Adrenal gland (tissue), 9 donors: ENCODE measurements at regions not wholly inside any gene's neighbourhood (a gene's known extent, or its start where the extent isn't known, plus 50 kb on each side); places are given as distances from the start of the nearest gene placed in this dataset.

Source experiments
- DNase-seq, 7 donors: peaks; one replicate each; pipeline ENCODE4 v3.0.0-alpha.2; 2019 to 2020
- H3K27ac ChIP-seq, 5 donors: fragments of 200-600 bp; sonication (generic) in 4 of 5; 1 replicate in 3 of 5; 2 replicates in 2 of 5; pipeline versions ENCODE4 v1.5.1 to v1.8.0; 2016 to 2020; ENCODE audit warnings: mild to moderate bottlenecking in 1 of 5
- H3K27me3 ChIP-seq: fragments of 200-600 bp; 2 replicates; pipeline ENCODE4 v1.8.0; 2021
- H3K36me3 ChIP-seq, 2 donors: fragments of 200-600 bp; replicated peaks in 1 of 2; 1 replicate in 1 of 2; 2 replicates in 1 of 2; pipeline versions ENCODE4 v1.5.1 to v1.8.0; 2018 to 2022
- H3K4me1 ChIP-seq, 2 donors: fragments of 200-600 bp; replicated peaks in 1 of 2; 1 replicate in 1 of 2; 2 replicates in 1 of 2; pipeline versions ENCODE4 v1.5.1 to v1.8.0; 2018 to 2021
- H3K4me3 ChIP-seq, 4 donors: fragments of 200-600 bp; sonication (generic) in 3 of 4; one replicate each; pipeline ENCODE4 v1.5.1; 2016 to 2018
- H3K9me3 ChIP-seq, 3 donors: fragments of 200-600 bp; sonication (generic) in 1 of 3; replicated peaks in 1 of 3; 1 replicate in 2 of 3; 2 replicates in 1 of 3; pipeline versions ENCODE4 v1.5.1 to v1.8.0; 2016 to 2021
- POLR2A ChIP-seq, 2 donors: fragments of 450-650 bp; IDR thresholded peaks; one replicate each; pipeline ENCODE4 v1.6.1; 2017; ENCODE audit warnings: antibody characterized with exemption in 2 of 2, mild to moderate bottlenecking in 2 of 2, moderate library complexity in 1 of 2
- WGBS, 4 donors: extraction: QIAGEN DNeasy Blood & Tissue Kit in 2 of 4; methylation state at CpG; one replicate each; pipeline versions ENCODE4 v1.1.5 to v1.1.7; 2013 to 2017; 5-methylcytosine and 5-hydroxymethylcytosine counted together
- intact Hi-C, 2 donors: fragments of 100-400 bp; cut with DNase I; formaldehyde crosslinking; loops; one replicate each; pipeline versions ENCODE4 v1.14.1 to v1.15.0; 2022 to 2023
- TF ChIP-seq, protein P1 (sequence below), 6 experiments: fragments of 450-650 bp in 4 of 6; fragments of 200-600 bp in 2 of 6; sonication (generic) in 1 of 6; IDR thresholded peaks; 1 replicate in 5 of 6; 2 replicates in 1 of 6; pipeline versions ENCODE4 v1.5.1 to v1.8.0; 2016 to 2021; ENCODE audit warnings: antibody characterized with exemption in 6 of 6, mild to moderate bottlenecking in 2 of 6, moderate library complexity in 1 of 6
- donor health status: healthy with polysubstance abuse.
- donor health status: Bipolar disorder and iron deficiency.
- donor health status: DM: yes; HTN: yes; CAD: no.
- donor health status: DM: no; HTN: no; CAD: no.
- donor health status: DM: no; HTN: no; CAD: no.

DNA sequence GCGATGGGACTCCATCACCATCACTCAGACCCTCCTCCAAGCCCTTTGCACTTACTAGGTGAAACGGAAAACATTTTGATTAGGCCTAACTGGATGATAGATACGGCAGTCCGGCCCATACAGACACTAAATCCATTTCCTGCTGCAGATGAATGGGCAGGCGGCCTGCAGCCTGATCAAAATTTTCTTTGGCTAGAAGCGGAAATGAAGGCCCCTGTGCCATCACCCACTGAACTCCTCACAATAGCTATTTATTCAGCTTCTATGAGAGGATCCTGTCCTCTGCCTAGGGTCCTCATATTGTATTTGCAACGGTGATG lies 200.5 kb downstream of the OMA1 start:
- Histone ChIP-seq H3K4me1 (no peaks in the 10 kb centered on the region), H3K36me3 (no peaks in the 10 kb centered on the region), H3K27me3 (no peaks in the 10 kb centered on the region), H3K9me3 (no peaks in the 10 kb centered on the region), H3K4me3 (no peak overlapping the region), H3K27ac (no peak overlapping the region)
- no peak for TF ChIP-seq POLR2A (IDR thresholded peaks at IDR 0.05)
- TF ChIP-seq, protein P1, sequence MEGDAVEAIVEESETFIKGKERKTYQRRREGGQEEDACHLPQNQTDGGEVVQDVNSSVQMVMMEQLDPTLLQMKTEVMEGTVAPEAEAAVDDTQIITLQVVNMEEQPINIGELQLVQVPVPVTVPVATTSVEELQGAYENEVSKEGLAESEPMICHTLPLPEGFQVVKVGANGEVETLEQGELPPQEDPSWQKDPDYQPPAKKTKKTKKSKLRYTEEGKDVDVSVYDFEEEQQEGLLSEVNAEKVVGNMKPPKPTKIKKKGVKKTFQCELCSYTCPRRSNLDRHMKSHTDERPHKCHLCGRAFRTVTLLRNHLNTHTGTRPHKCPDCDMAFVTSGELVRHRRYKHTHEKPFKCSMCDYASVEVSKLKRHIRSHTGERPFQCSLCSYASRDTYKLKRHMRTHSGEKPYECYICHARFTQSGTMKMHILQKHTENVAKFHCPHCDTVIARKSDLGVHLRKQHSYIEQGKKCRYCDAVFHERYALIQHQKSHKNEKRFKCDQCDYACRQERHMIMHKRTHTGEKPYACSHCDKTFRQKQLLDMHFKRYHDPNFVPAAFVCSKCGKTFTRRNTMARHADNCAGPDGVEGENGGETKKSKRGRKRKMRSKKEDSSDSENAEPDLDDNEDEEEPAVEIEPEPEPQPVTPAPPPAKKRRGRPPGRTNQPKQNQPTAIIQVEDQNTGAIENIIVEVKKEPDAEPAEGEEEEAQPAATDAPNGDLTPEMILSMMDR (IDR thresholded peaks at IDR 0.05), result no peak
- intact Hi-C loops, result no loop called here
- WGBS, 4 donors, result 67 to 80% (median 74%) methylated on average over 7 of the region's 7 CpGs
- DNase-seq, result no peak

DNA sequence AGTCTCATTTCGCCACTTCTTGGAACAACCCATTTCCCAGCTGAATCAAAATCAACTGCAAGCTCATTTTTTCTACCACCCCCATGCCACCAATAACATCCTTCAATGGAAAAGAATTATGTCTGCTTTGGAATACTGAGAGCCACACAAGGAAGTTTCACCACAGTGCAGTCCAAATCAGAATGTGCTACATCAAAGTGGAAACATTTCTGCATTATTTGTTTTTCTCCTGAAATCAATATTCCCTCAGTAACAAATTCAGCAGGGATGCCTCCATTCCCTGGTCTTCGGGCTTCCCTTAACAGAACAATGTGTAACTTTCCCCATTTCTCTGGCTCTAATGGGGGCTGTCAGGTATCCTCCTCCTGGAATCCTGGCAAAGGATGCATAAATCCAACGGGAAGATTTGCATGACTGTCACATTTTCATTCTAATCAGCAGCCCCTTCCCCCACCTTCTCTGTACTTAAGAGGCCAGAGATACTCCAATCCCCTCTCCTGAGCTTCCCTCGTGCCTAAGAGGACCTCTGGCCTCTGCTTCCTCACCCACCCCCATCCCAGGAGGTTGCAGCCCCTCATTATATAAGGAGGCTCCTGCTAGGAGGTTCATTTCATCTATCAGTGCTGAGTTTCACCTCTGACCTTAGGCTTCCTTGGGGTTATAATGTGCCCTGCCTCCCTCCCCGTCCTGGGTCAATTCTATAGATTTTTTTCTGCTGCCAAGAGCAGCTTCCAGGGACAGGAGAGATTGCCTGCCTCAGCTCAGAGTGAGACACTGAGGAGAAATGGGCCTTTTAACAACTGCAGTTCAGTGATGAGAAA lies 201.1 kb downstream of the OMA1 start:
- no peak for DNase-seq
- no peaks in the 10 kb centered on the region for H3K4me1 ChIP-seq
- 59 to 84% (median 76%) methylated on average over 5 of the region's 5 CpGs for WGBS, 4 donors
- H3K27me3 ChIP-seq, result no peaks in the 10 kb centered on the region
- no peaks in the 10 kb centered on the region for H3K9me3 ChIP-seq
- no peaks in the 10 kb centered on the region for H3K36me3 ChIP-seq
- no peak overlapping the region for H3K27ac ChIP-seq
- TF ChIP-seq, protein P1 (IDR thresholded peaks at IDR 0.05), result no peak
- TF ChIP-seq POLR2A (IDR thresholded peaks at IDR 0.05), result no peak
- no peak overlapping the region for H3K4me3 ChIP-seq
- intact Hi-C loops, result no loop called here

DNA sequence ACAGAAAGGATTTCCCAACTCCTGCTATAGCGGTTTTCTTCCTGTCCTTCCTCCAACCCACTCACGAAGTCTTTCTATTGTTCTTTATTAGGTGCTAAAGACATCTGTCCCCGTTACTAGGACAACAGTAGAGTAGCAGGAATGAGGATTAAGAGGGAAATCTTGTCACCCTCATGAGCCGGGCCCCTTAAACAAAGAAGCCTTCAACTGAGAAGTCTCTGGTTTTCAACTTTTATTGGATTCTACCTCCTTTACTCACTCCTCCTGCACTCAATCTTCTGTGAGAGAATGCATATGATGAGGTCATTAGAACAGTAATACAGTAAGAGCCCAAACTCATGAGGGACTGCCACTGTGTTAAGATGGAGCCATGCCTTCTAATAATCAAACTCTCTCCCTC lies 206.3 kb downstream of the OMA1 start:
- H3K4me1 ChIP-seq, result no peaks in the 10 kb centered on the region
- WGBS, 4 donors, result 70 to 81% (median 77%) methylated on average over 4 of the region's 4 CpGs
- H3K4me3 ChIP-seq, result no peak overlapping the region
- DNase-seq, result no peak
- H3K27ac ChIP-seq, result no peak overlapping the region
- no peaks in the 10 kb centered on the region for H3K27me3 ChIP-seq
- no peak for TF ChIP-seq POLR2A (IDR thresholded peaks at IDR 0.05)
- TF ChIP-seq, protein P1 (IDR thresholded peaks at IDR 0.05), result no peak
- no peaks in the 10 kb centered on the region for H3K36me3 ChIP-seq
- H3K9me3 ChIP-seq, result no peaks in the 10 kb centered on the region
- intact Hi-C loops, result no loop called here

DNA sequence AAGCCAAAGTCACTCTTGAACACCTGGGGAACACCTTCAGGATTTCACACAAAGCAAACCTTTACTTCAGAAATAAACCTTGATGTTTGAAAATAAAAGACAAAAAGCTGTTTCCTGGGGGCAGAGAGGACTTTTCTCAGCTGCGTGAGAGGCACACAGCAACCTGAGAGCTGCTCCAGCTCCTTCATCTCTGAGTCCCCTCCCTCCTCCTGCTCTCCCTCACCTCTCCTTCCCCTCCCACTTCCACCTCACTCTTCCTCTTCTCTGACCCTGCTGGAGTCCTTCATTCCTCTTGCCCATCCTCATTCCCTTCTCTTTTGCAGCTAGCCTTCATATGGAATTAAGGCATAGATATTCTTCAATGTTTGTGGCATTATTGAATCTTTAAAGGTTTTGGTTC lies 208.4 kb downstream of the OMA1 start:
- no peak for DNase-seq
- Histone ChIP-seq H3K27ac (no peak overlapping the region), H3K4me3 (no peak overlapping the region), H3K4me1 (no peaks in the 10 kb centered on the region), H3K27me3 (no peaks in the 10 kb centered on the region), H3K36me3 (no peaks in the 10 kb centered on the region), H3K9me3 (no peaks in the 10 kb centered on the region)
- 69 to 87% (median 72%) methylated on average over 1 of the region's 1 CpG for WGBS, 4 donors
- intact Hi-C loops, result no loop called here
- TF ChIP-seq, protein P1 (IDR thresholded peaks at IDR 0.05), result no peak
- no peak for TF ChIP-seq POLR2A (IDR thresholded peaks at IDR 0.05)
